Jurkat, Clone E6-1 (cell line): ENCODE measurements at regions not wholly inside any gene's neighbourhood (a gene's known extent, or its start where the extent isn't known, plus 50 kb on each side); places are given as distances from the start of the nearest gene placed in this dataset.

ENCODE experiments used
- DNase-seq: peaks from one replicate; pipeline ENCODE4 v3.0.0-alpha.2; 2011; ENCODE audit warnings: low read depth, low spot score
- H3K4me3 ChIP-seq: 2 replicates; pipeline ENCODE4 v1.5.1; 2011; ENCODE audit warnings: mild to moderate bottlenecking, low read length, control low read depth, moderate library complexity

- H3K4me3 ChIP-seq = no peak overlapping the region
- no peak for DNase-seq
Observed at GRCh38 chr2:128396500-128396891, 77.8 kb upstream of the HS6ST1 start.

DNA sequence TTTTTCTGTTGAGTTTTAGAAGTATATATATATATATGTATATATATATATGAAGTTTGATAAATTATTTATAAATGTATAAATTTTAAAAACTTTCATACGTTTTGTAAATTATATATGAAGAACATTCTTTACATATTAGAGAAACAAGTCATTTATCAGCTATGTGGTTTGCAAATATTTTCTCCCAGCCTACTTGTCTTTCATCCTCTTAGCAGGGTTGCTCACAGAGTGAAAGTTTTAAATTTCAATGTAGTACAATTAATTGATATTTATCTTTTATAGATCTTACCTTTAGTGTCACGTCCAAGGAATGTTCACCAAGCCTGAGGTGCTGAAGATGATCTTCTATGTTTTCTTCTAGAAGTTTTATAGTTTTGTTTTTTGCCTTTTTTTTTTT is 78.3 kb upstream of the HS6ST1 start:
- no peak for DNase-seq
- no peak overlapping the region for H3K4me3 ChIP-seq

DNA sequence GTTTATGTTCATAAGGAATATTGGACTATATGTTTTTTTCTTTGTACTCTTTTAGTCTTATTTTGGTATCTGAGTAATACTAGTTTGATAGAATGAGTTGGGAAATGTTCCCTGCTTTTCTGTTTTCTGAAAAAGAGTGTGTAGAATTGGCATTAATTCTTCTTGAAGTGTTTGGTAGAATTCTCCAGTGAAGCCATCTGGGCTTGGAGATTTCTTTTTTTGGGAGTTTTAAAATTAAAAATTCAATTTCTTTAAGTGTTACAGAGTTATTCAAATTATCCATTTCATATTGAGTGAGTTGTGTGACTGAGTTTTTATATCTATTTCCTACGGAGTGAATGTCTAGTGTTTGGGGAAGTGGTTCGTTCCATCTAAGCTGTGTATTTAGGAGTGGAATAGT is 80.6 kb upstream of the HS6ST1 start:
- DNase-seq = no peak
- H3K4me3 ChIP-seq = no peak overlapping the region

DNA sequence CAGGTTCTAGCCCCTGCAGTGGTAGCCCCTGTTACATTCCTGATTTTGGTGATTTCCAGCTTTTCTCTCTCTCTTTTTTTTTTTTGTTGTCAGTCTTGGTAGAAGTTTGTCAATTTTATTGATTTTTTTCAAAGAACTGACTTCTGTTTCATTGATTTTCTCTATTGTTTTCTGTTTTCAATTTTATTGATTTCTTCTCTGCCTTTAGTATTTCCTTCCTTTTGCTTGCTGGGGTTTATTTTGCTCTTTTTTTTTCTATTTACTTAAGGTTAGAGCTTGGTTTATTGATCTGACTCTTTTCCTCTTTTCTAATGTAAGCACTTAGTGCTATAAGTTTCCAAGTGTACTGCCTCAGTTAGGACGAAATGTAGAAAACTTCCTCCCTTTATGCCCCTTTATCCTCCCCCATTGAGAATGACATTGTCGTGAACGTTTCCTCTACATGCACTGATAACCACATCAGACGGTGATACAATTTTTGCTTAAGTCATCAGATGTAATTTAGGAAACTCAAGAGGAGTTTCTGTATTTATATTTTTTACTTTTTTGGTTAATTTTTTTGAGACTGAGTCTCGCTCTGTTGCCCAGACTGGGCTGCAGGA is 81.1 kb upstream of the HS6ST1 start:
- DNase-seq = peak; percentile 78
- no peak overlapping the region for H3K4me3 ChIP-seq

- DNase-seq = no peak
- no peak overlapping the region for H3K4me3 ChIP-seq
Observed at GRCh38 chr2:128401680-128402079, 83.0 kb upstream of the HS6ST1 start.

GRCh38 chr2:128402911-128403670 is 84.4 kb upstream of the HS6ST1 start:
- DNase-seq = no peak
- no peak overlapping the region for H3K4me3 ChIP-seq

DNA sequence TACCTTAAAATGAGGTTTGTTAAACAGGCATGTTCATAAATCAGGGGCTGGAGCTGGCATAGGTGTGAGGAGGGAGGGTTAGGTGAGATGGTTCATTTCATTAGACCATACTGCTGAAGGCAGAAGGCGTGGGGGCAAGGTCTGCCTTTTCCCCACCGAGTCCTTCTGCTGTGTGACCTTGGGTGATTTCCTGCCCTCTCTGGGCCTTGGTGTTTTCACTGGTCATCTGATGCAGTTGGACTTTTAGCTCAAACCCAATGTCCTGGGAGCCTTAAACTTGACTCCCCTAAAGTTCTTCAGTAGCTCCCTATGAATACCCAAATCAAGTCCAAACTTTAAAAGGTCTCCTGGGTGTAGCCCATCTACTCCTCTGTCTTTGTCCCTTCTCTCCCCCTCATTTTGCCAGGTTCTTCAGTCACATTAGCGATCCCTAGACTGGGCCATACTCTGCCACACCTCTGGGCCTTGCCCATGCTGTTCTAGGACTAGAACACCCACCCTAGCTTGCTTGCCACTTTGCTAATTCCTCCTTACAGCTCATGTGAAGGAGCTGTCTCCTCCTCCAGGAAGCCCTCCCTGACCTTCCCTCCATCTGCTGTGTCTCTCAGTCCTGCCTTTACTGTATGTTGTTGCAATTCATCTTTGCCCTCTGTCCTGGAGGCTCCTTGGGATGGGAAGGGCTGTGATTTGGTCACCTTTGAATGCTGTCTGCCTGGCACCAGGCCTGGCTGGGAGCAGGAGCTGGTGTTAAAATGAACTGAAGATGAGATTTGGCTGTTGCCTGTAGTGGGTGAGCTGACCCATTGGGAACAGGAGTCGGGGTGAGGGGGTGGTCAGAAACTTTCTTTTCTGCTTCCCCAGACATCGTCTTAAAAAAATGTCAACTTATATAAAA is 85.4 kb upstream of the HS6ST1 start:
- no peak overlapping the region for H3K4me3 ChIP-seq
- DNase-seq = no peak

GRCh38 chr2:128404709-128405466 is 86.2 kb upstream of the HS6ST1 start:
- no peak for DNase-seq
- H3K4me3 ChIP-seq = no peak overlapping the region

- no peak overlapping the region for H3K4me3 ChIP-seq
- no peak for DNase-seq
Observed at GRCh38 chr2:128405467-128405900, 86.8 kb upstream of the HS6ST1 start.

GRCh38 chr2:128405981-128406613 is 87.4 kb upstream of the HS6ST1 start:
- DNase-seq = no peak
- H3K4me3 ChIP-seq = no peak overlapping the region

- no peak overlapping the region for H3K4me3 ChIP-seq
- DNase-seq = no peak
Observed at GRCh38 chr2:128406736-128407554, 88.3 kb upstream of the HS6ST1 start.

DNA sequence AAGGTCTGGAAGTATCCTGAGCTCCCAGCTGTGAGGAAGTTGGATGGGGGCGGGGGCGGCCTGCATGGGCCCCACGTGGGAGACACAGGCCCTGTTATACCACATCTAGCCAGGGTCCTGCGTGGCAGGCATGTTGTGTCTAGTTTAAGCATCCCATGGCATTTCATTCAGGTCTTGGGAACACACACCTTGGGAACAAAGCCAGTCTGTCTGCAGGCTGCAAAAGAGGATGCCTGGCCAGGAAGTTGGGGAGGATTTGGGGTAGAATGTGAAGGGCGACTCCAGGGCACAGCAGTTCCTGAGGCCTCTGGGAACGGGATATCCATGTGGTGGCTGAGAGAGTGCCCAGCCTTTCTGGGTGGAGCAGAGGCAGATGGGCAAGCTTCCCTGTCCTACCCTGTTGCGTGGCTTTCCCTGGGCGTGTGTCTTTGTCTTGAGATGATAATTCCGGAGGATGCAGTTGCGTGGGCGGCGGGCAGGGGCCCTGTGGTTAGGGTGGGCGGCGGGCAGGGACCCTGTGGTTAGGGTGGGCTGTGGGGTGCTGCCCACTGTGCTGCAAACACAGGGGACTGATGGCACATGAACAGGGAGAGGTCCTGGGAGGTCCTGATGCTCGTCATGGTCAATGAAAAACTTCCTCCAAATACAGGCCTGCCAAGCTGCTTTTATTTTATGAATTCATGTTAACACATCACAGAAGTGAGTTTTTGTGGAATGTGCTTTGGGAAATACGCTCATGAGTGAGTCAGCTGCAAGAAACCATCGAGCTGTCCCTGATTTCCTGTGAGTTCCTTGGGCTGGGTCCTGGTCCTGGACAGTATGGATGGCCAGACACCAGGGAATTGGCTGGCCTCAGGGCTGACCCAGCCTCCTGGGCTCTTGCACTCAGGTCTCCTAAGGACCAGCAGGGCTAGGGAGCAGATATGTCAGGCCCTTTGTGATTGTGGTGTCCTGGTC is 90.0 kb upstream of the HS6ST1 start:
- no peak overlapping the region for H3K4me3 ChIP-seq
- no peak for DNase-seq

- H3K4me3 ChIP-seq = no peak overlapping the region
- no peak for DNase-seq
Observed at GRCh38 chr2:128409326-128410034, 90.8 kb upstream of the HS6ST1 start.

- no peak for DNase-seq
- no peak overlapping the region for H3K4me3 ChIP-seq
Observed at GRCh38 chr2:128410035-128410757, 91.5 kb upstream of the HS6ST1 start.

DNA sequence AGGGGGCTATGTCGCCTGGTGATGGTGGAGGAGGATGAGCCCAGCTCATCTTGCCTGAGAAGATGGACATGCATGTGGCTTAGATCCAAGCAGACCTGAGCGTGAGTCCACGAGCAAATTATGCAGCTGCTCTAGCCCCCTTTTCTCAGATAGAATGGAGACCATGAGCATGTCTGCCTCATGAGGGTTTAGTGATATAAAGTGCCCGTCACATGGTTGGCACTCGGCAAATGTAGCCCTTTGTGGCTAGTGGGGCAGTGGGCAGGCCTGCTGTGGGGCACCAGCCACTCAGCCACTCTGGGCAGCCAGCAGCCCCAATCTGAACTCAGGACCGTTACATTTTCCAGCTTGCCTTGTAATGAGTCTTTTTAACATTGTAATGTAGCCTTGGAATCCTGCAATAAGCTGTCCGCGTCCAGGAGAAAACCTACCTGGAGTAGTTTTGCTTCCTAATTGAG is 92.1 kb upstream of the HS6ST1 start:
- H3K4me3 ChIP-seq = no peak overlapping the region
- no peak for DNase-seq

GRCh38 chr2:128411431-128411830 is 92.8 kb upstream of the HS6ST1 start:
- no peak for DNase-seq
- no peak overlapping the region for H3K4me3 ChIP-seq
